Fibroblast of villous mesenchyme (primary cell): ENCODE measurements at regions not wholly inside any gene's neighbourhood (a gene's known extent, or its start where the extent isn't known, plus 50 kb on each side); places are given as distances from the start of the nearest gene placed in this dataset.

Experiments used
- DNase-seq: peaks from one replicate; pipeline ENCODE4 v3.0.0-alpha.2; 2010; ENCODE audit warnings: low read depth
- H3K4me3 ChIP-seq: 2 replicates; pipeline ENCODE4 v1.5.1; 2011; ENCODE audit warnings: low read depth, mild to moderate bottlenecking, low read length
- TF ChIP-seq, protein P1 (sequence below): IDR thresholded peaks from 2 replicates; pipeline ENCODE4 v1.5.1; 2012; ENCODE audit warnings: low read depth, mild to moderate bottlenecking, low read length; ENCODE audit not compliant: insufficient read depth

DNA sequence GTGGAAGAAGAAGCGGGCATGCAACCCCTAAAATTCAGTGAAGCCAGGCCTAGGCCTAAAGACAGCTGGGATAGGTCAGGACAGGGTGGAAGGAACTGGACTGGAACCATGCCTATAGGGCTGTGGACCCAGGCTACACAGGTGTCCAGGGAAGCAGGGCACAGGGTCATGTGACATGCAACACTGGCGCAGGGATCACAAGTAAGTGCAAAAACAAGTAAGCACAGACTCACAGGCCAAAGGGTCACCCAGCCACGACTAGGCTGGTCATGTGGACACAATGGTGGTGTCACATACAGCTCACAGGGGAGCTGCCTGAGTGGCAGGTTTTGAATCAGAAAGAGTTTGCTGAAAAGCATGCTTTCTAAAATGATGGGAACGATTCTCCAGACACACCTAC is 195.7 kb downstream of the SPTSSA start:
- no peak overlapping the region for H3K4me3 ChIP-seq
- DNase-seq: no peak
- TF ChIP-seq, protein P1, sequence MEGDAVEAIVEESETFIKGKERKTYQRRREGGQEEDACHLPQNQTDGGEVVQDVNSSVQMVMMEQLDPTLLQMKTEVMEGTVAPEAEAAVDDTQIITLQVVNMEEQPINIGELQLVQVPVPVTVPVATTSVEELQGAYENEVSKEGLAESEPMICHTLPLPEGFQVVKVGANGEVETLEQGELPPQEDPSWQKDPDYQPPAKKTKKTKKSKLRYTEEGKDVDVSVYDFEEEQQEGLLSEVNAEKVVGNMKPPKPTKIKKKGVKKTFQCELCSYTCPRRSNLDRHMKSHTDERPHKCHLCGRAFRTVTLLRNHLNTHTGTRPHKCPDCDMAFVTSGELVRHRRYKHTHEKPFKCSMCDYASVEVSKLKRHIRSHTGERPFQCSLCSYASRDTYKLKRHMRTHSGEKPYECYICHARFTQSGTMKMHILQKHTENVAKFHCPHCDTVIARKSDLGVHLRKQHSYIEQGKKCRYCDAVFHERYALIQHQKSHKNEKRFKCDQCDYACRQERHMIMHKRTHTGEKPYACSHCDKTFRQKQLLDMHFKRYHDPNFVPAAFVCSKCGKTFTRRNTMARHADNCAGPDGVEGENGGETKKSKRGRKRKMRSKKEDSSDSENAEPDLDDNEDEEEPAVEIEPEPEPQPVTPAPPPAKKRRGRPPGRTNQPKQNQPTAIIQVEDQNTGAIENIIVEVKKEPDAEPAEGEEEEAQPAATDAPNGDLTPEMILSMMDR: no peak

DNA sequence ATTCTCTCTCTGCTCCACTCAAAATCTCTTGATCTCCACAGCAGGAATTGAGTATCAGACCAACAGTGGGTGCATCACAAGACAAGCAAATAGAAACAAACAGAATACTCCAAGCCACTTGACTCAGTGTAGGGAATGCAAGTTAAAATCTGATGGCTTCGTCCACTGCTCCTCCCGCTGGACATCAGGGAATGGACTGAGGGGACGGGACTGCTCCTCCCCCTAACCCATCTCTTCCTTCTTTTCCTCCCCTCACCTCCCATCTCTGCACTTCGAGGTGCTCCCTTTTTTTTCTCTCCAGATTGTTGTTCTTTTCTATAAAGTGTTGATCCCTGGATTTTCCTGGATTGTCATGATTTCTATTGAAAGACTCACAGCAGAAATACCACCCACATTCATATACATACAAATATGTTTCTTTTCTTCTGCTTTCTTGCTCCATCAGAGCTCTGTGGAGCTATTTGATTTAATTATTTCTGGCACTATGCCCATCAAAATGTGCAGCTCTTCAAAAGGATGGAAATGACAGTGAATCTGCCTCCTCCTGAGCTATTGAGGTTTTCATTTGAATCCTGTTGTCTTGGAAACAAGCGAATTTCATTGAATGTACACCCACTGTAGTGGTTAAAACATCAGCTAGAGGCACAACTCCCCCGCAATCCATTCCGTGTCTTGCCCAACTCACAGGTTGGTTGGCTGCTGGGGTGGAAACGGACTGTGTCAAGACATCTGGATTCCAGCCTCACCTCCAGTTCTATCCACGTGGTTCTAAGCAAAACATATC is 199.7 kb downstream of the SPTSSA start:
- DNase-seq: no peak
- no peak overlapping the region for H3K4me3 ChIP-seq
- TF ChIP-seq, protein P1: no peak

GRCh38 chr14:34259996-34260395 is 202.0 kb downstream of the SPTSSA start:
- H3K4me3 ChIP-seq: no peak overlapping the region
- DNase-seq: no peak
- TF ChIP-seq, protein P1: no peak

DNA sequence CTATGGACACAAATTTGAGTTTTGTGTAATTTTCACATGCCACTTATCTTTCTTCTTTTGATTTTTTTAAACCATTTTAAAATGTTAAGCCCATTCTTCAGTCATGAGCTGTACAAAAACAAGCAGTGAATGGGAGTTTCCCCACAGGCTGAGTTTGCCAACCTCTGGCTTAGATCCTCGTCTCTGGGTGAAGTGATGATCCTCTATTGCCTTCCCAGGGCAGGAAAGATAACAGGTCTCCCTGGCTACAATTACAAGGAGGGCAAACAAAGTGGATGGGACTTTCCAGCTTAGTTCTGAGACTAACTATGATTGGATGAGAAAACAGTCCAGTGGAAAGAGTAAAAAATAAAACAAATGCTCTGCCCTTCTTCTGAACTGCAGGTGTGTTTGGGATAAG is 203.7 kb downstream of the SPTSSA start:
- TF ChIP-seq, protein P1: no peak
- no peak overlapping the region for H3K4me3 ChIP-seq
- DNase-seq: no peak

GRCh38 chr14:34257505-34257904 is 204.5 kb downstream of the SPTSSA start:
- no peak for DNase-seq
- TF ChIP-seq, protein P1: no peak
- H3K4me3 ChIP-seq: no peak overlapping the region

- no peak overlapping the region for H3K4me3 ChIP-seq
- DNase-seq: no peak
- TF ChIP-seq, protein P1: no peak
These were observed 205.8 kb downstream of the SPTSSA start for GRCh38 chr14:34256223-34256622.

GRCh38 chr14:34254571-34254970 is 207.5 kb downstream of the SPTSSA start:
- DNase-seq: no peak
- TF ChIP-seq, protein P1: no peak

More at GRCh38 chr14:34254571-34254970, 207.5 kb downstream of the SPTSSA start:
- H3K4me3 ChIP-seq: no peak overlapping the region
